ENCODE measurements at regions not wholly inside any gene's neighbourhood (a gene's known extent, or its start where the extent isn't known, plus 50 kb on each side); places are given as distances from the start of the nearest gene placed in this dataset.

DNA sequence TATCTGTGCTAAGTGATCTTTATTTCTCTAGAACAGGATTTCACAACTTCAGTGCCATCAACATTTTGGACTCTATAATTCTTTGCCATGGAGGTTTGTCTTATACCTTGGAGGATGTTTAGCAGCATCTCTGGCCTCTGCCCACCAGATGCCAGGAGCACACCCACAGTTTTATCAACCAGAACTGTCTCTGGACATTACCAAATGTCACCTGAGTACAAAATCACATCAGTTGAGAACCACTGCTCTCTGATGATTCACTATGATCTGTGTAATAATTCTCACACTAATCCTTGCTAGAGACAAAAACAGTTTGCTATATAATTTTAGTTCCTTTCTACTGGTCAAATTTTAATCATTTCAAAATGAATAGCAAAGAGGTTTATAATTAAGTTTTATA is 102.8 kb upstream of the AMZ2 start:
- Histone ChIP-seq H2AFZ (ENCODE audit: low read depth) (no peak overlapping the region), H3K4me2 (no peak overlapping the region), H3K9me3 (no peaks in the 10 kb centered on the region), H3K4me3 (ENCODE audit: low read depth in 2 of 2, low read length in 1 of 2) (no peak overlapping the region), H3K27me3 (ENCODE audit: insufficient read depth) (no peaks in the 10 kb centered on the region), H3K79me2 (ENCODE audit: insufficient read depth) (no peaks in the 10 kb centered on the region), H3K9ac (no peak overlapping the region), H4K20me1 (ENCODE audit: insufficient read depth) (no peaks in the 10 kb centered on the region; the same call in 1 of the 2 replicates), H3F3A (replicated peaks; ENCODE audit: insufficient read depth) (peaks cover 6% of the 10 kb centered on the region), H3K4me1 (ENCODE audit: control insufficient read depth in 1 of 2, insufficient read depth in 2 of 2, low read depth in 1 of 2, low read length in 1 of 2) (peaks cover 4% of the 10 kb centered on the region in 2 experiments; a peak in 2 of 4 replicates), H3K27ac (ENCODE audit: low read depth in 2 of 2, low read length in 1 of 2) (no peak overlapping the region), H3K36me3 (replicated peaks in 1 of 2; ENCODE audit: control insufficient read depth in 1 of 2, insufficient read depth in 2 of 2, low read length in 1 of 2) (no peaks in the 10 kb centered on the region), H3K9me2 (no peaks in the 10 kb centered on the region)
- ChIA-PET CTCF (interaction anchor here (1.3 kb wide), 1 partner anchor 28 kb away, joined by 4 read pairs; no protein-coding TSS in a partner anchor), POLR2A (no interaction called here)
- peak; percentile 47 for DNase-seq
- TF ChIP-seq TEAD4 (IDR thresholded peaks at IDR 0.05; ENCODE audit: borderline replicate concordance, insufficient read depth): no peak
- TF ChIP-seq RXRA (IDR thresholded peaks at IDR 0.05; ENCODE audit: borderline replicate concordance, low read depth): no peak
- TF ChIP-seq, protein P1, sequence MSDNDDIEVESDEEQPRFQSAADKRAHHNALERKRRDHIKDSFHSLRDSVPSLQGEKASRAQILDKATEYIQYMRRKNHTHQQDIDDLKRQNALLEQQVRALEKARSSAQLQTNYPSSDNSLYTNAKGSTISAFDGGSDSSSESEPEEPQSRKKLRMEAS (IDR thresholded peaks at IDR 0.05; ENCODE audit: low read depth): no peak
- TF ChIP-seq GABPA (IDR thresholded peaks at IDR 0.05; ENCODE audit: low read depth): no peak
- TF ChIP-seq EZH2phosphoT487 (IDR thresholded peaks at IDR 0.05; ENCODE audit: borderline replicate concordance, low read depth): no peak
- peak; percentile 68; the same call in 1 of the 2 replicates for TF ChIP-seq RCOR1 (IDR thresholded peaks at IDR 0.05; ENCODE audit: low read length)
- TF ChIP-seq NFIC (IDR thresholded peaks at IDR 0.05; ENCODE audit: borderline replicate concordance): no peak
- TF ChIP-seq, protein P2, sequence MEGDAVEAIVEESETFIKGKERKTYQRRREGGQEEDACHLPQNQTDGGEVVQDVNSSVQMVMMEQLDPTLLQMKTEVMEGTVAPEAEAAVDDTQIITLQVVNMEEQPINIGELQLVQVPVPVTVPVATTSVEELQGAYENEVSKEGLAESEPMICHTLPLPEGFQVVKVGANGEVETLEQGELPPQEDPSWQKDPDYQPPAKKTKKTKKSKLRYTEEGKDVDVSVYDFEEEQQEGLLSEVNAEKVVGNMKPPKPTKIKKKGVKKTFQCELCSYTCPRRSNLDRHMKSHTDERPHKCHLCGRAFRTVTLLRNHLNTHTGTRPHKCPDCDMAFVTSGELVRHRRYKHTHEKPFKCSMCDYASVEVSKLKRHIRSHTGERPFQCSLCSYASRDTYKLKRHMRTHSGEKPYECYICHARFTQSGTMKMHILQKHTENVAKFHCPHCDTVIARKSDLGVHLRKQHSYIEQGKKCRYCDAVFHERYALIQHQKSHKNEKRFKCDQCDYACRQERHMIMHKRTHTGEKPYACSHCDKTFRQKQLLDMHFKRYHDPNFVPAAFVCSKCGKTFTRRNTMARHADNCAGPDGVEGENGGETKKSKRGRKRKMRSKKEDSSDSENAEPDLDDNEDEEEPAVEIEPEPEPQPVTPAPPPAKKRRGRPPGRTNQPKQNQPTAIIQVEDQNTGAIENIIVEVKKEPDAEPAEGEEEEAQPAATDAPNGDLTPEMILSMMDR (IDR thresholded peaks at IDR 0.05): no peak
- no peak for TF ChIP-seq IRF3 (IDR thresholded peaks at IDR 0.05; ENCODE audit: low read depth, low read length)
- no peak for TF ChIP-seq FOXJ3 (CRISPR knock-in tag; IDR thresholded peaks at IDR 0.05)
- TF ChIP-seq, protein P3, sequence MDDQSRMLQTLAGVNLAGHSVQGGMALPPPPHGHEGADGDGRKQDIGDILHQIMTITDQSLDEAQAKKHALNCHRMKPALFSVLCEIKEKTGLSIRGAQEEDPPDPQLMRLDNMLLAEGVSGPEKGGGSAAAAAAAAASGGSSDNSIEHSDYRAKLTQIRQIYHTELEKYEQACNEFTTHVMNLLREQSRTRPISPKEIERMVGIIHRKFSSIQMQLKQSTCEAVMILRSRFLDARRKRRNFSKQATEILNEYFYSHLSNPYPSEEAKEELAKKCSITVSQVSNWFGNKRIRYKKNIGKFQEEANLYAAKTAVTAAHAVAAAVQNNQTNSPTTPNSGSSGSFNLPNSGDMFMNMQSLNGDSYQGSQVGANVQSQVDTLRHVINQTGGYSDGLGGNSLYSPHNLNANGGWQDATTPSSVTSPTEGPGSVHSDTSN (IDR thresholded peaks at IDR 0.05): no peak
- no peak for TF ChIP-seq ZBTB33 (IDR thresholded peaks at IDR 0.05; ENCODE audit: borderline replicate concordance, low read depth)
- no peak for TF ChIP-seq FOXM1 (IDR thresholded peaks at IDR 0.05; ENCODE audit: low read depth)
- TF ChIP-seq USF1 (IDR thresholded peaks at IDR 0.05; ENCODE audit: borderline replicate concordance, low read depth): no peak
- no peak for TF ChIP-seq ELF1 (IDR thresholded peaks at IDR 0.05)
- TF ChIP-seq USF2 (IDR thresholded peaks at IDR 0.05; ENCODE audit: borderline replicate concordance, low read depth, low read length): no peak
- peak in 1 of 2 experiments; percentile 62; a peak in 1 of 4 replicates for TF ChIP-seq EP300 (IDR thresholded peaks at IDR 0.05; ENCODE audit: borderline replicate concordance in 1 of 2, low read depth in 1 of 2, low read length in 1 of 2)
- TF ChIP-seq, protein P4, sequence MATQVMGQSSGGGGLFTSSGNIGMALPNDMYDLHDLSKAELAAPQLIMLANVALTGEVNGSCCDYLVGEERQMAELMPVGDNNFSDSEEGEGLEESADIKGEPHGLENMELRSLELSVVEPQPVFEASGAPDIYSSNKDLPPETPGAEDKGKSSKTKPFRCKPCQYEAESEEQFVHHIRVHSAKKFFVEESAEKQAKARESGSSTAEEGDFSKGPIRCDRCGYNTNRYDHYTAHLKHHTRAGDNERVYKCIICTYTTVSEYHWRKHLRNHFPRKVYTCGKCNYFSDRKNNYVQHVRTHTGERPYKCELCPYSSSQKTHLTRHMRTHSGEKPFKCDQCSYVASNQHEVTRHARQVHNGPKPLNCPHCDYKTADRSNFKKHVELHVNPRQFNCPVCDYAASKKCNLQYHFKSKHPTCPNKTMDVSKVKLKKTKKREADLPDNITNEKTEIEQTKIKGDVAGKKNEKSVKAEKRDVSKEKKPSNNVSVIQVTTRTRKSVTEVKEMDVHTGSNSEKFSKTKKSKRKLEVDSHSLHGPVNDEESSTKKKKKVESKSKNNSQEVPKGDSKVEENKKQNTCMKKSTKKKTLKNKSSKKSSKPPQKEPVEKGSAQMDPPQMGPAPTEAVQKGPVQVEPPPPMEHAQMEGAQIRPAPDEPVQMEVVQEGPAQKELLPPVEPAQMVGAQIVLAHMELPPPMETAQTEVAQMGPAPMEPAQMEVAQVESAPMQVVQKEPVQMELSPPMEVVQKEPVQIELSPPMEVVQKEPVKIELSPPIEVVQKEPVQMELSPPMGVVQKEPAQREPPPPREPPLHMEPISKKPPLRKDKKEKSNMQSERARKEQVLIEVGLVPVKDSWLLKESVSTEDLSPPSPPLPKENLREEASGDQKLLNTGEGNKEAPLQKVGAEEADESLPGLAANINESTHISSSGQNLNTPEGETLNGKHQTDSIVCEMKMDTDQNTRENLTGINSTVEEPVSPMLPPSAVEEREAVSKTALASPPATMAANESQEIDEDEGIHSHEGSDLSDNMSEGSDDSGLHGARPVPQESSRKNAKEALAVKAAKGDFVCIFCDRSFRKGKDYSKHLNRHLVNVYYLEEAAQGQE (IDR thresholded peaks at IDR 0.05; ENCODE audit: low read depth, low read length): no peak
- no peak for TF ChIP-seq SMC3 (IDR thresholded peaks at IDR 0.05; ENCODE audit: low read depth, low read length)
- TF ChIP-seq TCF12 (IDR thresholded peaks at IDR 0.05): peak; percentile 22; the same call in 1 of the 2 replicates
- TF ChIP-seq CHD2 (IDR thresholded peaks at IDR 0.05; ENCODE audit: low read length, partially characterized antibody): no peak
- no peak for TF ChIP-seq RFX5 (IDR thresholded peaks at IDR 0.05; ENCODE audit: low read length)
- no peak for TF ChIP-seq JUND (IDR thresholded peaks at IDR 0.05)

All from SK-N-SH (cell line).